ENCODE measurements at regions not wholly inside any gene's neighbourhood (a gene's known extent, or its start where the extent isn't known, plus 50 kb on each side); places are given as distances from the start of the nearest gene placed in this dataset.

DNA sequence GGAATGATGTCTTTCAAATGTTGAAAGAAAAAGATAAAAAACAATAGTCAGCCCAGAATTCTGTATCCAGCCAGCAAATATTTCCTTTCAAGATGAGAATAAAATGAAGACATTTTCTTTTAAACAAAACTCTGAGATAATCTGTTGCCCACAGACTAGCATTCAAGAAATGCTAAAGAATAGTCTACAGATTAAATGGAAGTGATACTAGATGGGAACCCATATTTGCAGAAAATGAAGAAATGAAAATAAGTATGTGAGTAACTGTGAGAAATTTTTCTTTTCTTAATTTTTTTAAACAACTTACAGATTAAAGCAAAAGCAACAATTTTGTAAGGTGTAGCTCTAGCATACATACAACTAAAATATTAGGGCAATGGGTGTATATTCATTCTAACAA is 469.8 kb downstream of the IGSF11 start:
- TF ChIP-seq, protein P1, sequence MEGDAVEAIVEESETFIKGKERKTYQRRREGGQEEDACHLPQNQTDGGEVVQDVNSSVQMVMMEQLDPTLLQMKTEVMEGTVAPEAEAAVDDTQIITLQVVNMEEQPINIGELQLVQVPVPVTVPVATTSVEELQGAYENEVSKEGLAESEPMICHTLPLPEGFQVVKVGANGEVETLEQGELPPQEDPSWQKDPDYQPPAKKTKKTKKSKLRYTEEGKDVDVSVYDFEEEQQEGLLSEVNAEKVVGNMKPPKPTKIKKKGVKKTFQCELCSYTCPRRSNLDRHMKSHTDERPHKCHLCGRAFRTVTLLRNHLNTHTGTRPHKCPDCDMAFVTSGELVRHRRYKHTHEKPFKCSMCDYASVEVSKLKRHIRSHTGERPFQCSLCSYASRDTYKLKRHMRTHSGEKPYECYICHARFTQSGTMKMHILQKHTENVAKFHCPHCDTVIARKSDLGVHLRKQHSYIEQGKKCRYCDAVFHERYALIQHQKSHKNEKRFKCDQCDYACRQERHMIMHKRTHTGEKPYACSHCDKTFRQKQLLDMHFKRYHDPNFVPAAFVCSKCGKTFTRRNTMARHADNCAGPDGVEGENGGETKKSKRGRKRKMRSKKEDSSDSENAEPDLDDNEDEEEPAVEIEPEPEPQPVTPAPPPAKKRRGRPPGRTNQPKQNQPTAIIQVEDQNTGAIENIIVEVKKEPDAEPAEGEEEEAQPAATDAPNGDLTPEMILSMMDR (IDR thresholded peaks at IDR 0.05; ENCODE audit: insufficient read depth, low read depth, low read length): no peak
- TF ChIP-seq EZH2 (IDR thresholded peaks at IDR 0.05; ENCODE audit: insufficient read depth, low read length): no peak

Data from astrocyte (in vitro differentiated cells and primary cell).